DOHH2 (cell line): ENCODE measurements at regions not wholly inside any gene's neighbourhood (a gene's known extent, or its start where the extent isn't known, plus 50 kb on each side); places are given as distances from the start of the nearest gene placed in this dataset.

Source experiments
- CTCF ChIP-seq: fragments of 200-600 bp; sonication (generic); IDR thresholded peaks from one replicate; pipeline ENCODE4 v1.5.1; 2014; ENCODE audit warnings: antibody characterized with exemption, mild to moderate bottlenecking, low read depth, low read length; ENCODE audit not compliant: poor library complexity, severe bottlenecking
- EZH2phosphoT487 ChIP-seq: fragments of 200-600 bp; sonication (generic); IDR thresholded peaks from 2 replicates; pipeline ENCODE4 v1.6.1; 2017; ENCODE audit warnings: borderline replicate concordance, mild to moderate bottlenecking, antibody characterized with exemption, low read length, moderate library complexity, mixed read lengths

- TF ChIP-seq CTCF, result no peak
- no peak for TF ChIP-seq EZH2phosphoT487
Observed at GRCh38 chr6:92545861-92546260, 873.5 kb downstream of the EPHA7 start.
